ENCODE measurements at regions not wholly inside any gene's neighbourhood (a gene's known extent, or its start where the extent isn't known, plus 50 kb on each side); places are given as distances from the start of the nearest gene placed in this dataset.
"Not testable (repeated sequence)": the region's sequence is repeated elsewhere in the genome, so short reads cannot be mapped to it uniquely, and the experiment has no call there.

DNA sequence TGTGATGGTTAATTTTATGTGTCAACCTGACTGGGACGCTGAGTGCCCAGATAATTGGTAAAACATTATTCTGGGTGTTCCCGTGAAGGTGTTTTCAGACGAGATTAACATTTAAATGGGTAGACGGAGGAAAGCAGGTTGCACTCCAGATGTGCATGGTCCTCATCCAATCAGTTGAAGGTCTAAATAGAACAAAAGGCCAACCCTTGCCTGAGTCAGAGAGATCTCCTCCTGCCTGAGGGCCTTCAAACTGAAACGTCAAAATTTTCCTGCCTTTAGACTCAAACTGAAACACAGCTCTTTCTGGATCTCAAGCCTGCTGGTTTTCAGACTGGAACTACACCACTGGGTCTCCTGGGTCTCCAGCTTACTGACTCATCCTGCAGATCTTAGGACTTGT, 73.5 kb downstream of the NPIPA8 start:
- not testable (repeated sequence) for FAIRE-seq

DNA sequence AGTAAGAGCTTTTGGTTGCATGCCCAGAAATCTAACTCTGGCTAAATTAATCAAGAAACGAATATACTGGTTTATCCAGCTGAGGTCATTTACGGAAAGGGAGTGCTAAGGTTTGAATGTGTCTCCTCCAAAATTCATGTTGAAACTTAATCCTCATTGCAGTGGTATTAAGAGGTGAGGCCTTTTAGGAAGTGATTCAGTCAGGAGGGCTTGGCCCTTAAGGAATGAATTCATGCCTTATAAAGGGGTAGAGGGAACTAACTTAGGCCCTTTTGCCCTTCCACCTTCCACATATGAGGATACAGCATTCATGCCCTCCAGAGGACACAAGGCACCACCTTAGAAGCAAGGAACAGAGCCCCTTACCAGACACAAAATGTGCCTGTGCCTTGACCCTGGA, 74.7 kb downstream of the NPIPA8 start:
- DNase-seq (ENCODE audit: insufficient read length, low spot score) = not testable (repeated sequence)

More for the DNA sequence above, 73.5 kb downstream of the NPIPA8 start:
- DNase-seq (ENCODE audit: insufficient read length, low spot score) = not testable (repeated sequence)

DNA sequence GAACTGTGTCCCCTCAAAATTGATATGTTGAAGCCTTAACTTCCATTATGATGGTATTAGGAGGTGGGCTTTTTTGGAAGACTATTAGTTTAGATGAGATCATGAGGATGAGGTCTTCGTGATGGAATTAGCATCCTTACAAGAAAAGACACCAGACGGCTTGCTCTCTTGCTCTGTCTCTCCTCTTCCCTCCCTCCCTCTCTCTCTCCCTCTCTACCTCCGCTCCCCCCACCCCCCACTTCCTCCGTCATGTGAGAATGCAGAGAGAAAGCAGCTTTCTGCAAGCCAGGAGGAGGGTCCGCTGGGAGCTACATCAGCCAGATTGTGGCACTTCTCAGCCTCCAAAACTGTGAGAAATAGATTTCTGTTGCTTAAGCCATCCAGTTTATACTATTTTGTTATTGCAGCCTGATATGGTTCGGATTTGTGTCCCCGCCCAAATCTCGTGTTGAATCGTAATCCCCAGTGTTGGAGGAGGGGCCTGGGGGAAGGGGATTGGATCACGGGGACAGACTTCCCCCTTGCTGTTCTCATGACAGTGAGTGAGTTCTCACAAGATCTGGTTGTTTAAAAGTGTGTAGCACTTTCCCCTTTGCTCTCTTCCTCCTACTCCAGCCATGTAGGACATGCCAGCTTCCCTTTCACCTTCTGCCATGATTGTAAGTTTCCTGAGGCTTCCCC, 76.9 kb downstream of the NPIPA8 start:
- FAIRE-seq; DNase-seq (ENCODE audit: insufficient read length, low spot score): not testable (repeated sequence)

More for the DNA sequence above, 74.7 kb downstream of the NPIPA8 start:
- FAIRE-seq = not testable (repeated sequence)

DNA sequence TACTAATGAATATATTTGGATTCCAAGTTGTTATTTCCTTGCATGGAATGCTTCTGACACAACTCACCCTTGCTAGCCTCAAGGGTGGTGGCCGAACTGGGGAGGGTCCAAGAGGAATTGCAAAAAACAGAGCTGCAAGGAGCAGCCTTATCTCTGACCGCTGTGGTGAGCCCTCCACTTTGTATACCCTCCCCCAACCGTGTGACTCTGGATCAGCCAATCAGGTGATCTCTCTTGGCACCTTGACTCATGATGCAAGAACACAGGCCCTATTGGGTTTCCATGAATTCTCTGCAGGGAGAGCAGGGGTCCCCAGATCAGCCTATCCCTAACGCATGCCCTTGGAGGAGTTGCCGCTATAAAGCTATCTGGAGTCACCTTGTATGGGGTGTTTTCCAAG, 83.6 kb downstream of the NPIPA8 start:
- DNase-seq (ENCODE audit: insufficient read length, low spot score); FAIRE-seq: not testable (repeated sequence)

DNA sequence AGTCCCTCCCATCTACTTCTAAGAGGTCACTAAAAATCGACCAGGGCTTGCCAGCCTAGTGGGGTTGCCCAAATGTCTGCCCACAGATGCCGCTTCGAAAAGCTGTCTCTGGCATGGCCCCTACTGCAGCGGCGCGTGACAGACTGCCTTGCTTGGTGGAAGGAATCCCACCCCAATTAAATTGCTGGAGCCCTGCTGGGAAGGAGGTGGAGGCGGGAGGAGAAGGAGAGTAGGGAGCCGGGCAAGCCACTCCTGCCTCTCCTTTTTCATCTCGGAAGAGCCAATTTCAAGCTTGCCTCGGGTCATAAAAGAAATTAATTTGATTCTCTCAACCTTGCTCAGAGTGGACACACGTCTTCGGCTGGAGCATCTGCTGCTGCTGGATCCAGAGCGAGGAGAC, 106.0 kb downstream of the NPIPA8 start:
- FAIRE-seq; DNase-seq (ENCODE audit: insufficient read length, low spot score): not testable (repeated sequence)

DNA sequence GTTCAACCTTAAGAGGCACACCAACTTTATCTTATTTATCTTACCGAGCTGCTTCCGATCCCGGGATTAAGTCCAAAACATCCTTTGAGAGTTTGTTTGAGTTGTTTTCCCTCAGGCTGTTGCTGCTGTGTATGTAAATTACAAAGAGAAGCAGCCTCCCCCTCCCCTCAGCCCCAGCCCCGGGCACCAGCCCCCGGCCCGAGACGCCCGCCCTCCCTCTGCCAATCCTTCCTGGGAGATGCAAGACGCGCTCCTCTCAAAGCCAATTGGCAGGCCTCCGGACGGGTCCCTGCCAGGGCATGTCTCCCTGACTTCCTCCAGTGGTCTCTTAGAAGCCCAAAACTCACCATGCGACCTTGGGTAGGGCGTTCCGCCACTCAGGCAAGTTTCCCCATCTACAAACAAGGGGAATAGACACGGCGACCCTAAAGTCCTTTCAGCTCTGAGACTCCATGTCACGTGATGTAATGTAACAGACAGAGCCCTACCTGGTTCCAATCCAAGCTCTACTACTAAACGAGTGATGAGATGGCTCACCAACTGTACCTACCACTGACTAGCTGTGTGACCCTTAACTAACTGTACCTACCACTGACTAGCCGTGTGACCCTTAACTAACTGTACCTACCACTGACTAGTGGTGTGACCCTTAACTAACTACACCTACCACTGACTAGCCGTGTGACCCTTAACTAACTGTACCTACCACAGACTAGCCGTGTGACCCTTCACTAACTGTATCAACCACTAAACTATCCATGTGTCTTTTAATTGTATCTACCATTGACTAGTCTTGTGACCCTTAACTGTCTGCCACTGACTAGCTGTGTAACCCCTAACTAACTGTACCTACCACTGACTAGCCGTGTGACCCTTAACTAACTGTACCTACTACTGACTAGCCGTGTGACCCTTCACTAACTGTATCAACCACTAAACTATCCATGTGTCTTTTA, 114.2 kb downstream of the NPIPA8 start:
- FAIRE-seq; DNase-seq (ENCODE audit: insufficient read length, low spot score): not testable (repeated sequence)

DNA sequence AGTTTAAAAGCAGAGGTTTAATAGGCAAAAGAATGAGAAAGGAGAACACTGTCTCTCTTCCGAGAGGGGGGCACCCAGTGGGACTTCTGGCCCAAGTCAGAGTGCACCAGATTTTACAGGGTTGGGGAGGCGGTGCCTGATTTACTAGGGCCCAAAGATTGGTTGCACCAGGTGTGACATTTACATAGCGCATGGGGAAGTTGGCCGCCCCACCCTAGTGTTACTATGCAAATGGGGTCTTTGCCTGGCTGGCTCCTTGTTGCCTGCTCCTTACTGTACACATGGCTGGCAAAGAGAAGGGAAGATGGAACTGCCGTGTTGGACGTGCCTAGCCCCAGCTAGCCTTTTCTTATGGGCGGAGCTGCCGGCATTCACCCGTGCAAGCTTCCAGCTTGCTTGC, 118.8 kb downstream of the NPIPA8 start:
- DNase-seq (ENCODE audit: insufficient read length, low spot score); FAIRE-seq: not testable (repeated sequence)

DNA sequence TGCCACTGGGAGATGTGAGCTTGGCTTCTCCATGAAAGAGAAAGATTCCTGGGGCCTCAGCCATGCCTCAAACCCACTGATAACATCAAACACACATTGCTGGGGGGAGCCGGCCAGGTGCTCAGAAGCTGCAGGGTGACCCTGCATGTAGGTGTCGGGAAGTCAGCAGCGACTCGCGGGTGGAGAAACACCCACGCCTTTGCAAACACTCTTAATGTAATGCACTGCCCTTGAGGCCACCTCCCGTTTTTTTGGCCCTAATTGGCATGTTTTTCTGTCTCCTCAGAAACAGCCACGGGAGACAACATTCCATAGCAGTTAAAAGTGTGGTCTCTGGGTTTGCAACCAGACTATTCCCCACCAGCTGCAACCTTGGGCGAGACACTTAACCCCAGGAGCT, 119.7 kb downstream of the NPIPA8 start:
- not testable (repeated sequence) for FAIRE-seq; DNase-seq (ENCODE audit: insufficient read length, low spot score)

DNA sequence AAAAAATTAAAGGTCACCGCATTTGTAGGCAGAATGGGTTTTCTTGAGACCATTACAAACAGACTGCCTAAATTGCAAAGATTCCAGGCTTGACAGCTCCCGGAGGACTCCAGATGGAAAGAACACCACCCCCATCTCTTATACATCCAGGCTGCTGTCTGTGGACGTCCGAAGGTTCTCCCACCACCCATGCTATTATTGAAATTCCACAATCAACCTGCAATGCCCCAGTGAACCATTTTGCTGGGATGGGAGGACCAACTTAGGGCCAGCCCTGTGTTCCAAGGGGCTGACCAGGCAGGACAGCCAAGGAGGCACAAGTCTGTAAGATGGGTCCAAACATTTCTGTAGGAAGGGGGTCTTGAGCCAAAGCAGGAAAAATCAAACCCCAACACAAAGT, 122.7 kb downstream of the NPIPA8 start:
- not testable (repeated sequence) for FAIRE-seq; DNase-seq (ENCODE audit: insufficient read length, low spot score)

DNA sequence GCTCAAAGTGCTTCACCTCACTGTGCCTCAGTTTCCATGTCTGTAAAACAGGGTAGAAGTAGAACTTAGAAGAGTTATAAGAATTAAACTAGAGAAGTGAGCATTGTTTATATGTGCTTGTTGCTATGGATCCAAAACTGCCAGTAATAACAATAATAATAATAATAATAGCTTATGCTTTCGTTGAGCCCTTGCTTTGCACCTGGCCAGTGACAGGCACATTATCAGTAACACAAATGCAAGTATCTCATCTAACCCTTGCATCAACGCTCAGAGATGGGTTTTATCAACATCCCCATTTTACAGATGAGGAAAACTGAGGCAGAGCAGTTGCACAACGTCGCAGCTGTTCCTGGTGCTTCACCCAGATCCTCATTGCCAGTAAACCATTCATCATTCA, 125.0 kb downstream of the NPIPA8 start:
- FAIRE-seq; DNase-seq (ENCODE audit: insufficient read length, low spot score): not testable (repeated sequence)

DNA sequence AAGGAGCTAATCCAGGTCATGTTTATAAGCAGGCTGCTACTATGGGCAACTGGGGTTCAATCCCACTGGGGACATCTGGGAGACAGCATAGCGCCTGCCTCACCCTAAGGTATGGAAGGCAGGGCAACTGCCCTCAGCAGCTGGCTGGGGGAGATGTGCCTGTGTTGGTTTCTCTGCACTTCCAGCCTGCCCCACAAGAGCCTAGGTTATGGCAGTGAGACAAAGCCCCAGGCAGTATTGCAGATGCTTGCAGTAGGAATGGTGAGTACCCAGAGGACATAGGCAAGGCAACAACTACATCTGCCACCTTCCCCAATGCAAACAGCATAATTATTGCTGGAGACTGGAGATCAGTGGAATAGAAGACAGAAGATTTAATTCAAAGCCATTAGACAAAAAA, 131.8 kb downstream of the NPIPA8 start:
- DNase-seq (ENCODE audit: insufficient read length, low spot score); FAIRE-seq: not testable (repeated sequence)

- DNase-seq (ENCODE audit: insufficient read length, low spot score) = not testable (repeated sequence)
Observed at GRCh38 chr16:18204309-18204708, 132.2 kb downstream of the NPIPA8 start.

DNA sequence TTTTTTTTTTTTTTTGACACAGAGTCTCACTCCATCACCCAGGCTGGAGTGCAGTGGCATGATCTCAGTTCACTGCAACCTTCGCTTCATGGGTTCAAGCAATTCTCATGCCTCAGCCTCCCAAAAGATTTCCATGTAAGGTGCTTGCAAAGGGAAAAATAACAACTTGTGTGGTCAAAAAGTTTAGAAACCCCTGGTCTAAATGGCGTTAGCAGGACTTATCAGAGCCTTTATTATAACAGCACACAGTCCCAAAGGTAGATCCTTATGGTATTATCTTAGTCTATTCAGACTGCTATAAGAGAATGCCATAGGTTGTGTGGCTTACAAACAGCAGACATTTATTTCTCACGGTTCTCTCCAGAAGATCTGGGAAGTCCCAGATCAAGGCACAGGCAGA, 135.0 kb downstream of the NPIPA8 start:
- FAIRE-seq; DNase-seq (ENCODE audit: insufficient read length, low spot score): not testable (repeated sequence)

More at GRCh38 chr16:18204309-18204708, 132.2 kb downstream of the NPIPA8 start:
- FAIRE-seq = not testable (repeated sequence)

- not testable (repeated sequence) for DNase-seq (ENCODE audit: insufficient read length, low spot score); FAIRE-seq
Observed at GRCh38 chr16:18192389-18192788, 144.1 kb downstream of the NPIPA8 start.

DNA sequence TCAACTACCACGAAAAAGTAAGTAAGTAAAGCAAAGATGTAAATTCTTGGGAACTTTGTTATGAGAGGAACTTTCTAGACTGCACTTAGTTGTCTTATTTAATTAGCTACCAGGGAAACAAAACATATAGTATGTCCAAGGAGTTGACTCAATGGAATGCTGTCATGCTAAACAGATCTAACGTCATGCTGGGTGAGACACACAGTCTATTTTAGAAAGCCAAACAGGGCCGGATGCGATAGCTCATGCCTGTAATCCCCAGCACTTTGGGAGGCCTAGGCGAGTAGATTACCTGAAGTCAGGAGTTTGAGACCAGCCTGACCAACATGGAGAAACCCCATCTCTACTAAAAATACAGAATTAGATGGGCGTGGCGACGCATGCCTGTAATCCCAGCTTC, 146.4 kb downstream of the NPIPA8 start:
- FAIRE-seq = not testable (repeated sequence)

DNA sequence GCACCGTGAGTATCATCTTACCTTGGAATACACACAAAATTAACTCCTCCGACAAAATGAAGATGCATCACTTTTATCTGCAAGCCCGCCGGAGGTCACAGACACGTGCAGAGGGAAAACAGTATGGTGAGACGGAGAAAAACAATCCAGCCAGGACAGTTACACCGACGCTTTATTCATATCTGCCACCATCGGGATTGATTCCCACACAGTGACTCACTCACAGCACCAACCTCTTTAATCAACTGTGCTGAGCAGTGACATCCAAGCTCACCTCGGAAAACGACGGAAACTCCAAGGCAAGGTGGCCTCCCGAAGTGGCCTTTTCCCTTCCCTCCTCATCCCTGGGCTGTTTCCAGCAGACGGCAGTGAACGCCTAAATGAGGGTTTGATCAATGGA, 151.8 kb downstream of the NPIPA8 start:
- not testable (repeated sequence) for FAIRE-seq

More for the DNA sequence above, 146.4 kb downstream of the NPIPA8 start:
- DNase-seq (ENCODE audit: insufficient read length, low spot score) = not testable (repeated sequence)

GRCh38 chr16:18181028-18181427, 155.5 kb downstream of the NPIPA8 start:
- not testable (repeated sequence) for DNase-seq (ENCODE audit: insufficient read length, low spot score)
- peak; percentile 92 for FAIRE-seq

More for the DNA sequence above, 151.8 kb downstream of the NPIPA8 start:
- DNase-seq (ENCODE audit: insufficient read length, low spot score) = not testable (repeated sequence)

- DNase-seq (ENCODE audit: insufficient read length, low spot score); FAIRE-seq: not testable (repeated sequence)
Observed at GRCh38 chr16:18173945-18174497, 162.5 kb downstream of the NPIPA8 start.

DNA sequence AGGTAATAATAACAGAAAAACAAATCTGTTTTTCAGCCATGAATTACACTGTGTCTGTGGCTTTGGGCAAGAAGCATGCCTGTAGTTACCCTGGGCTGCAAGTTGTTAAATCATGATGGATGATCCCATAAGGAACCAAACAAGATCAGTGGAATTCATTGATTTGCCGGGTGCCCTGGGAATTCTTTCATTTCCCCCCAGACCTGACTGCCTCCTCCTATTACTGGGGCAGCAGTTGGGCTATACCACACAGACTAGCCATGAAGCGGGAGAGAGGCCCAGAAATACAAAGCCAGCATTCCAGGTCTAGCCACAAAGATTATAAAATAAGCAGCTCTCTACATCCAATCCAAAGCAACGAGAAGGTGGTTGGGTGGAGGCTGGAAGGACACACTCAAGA, 174.2 kb downstream of the NPIPA8 start:
- not testable (repeated sequence) for DNase-seq (ENCODE audit: insufficient read length, low spot score); FAIRE-seq

- FAIRE-seq = not testable (repeated sequence)
Observed at GRCh38 chr16:18161224-18161623, 175.3 kb downstream of the NPIPA8 start.

More at GRCh38 chr16:18161224-18161623, 175.3 kb downstream of the NPIPA8 start:
- not testable (repeated sequence) for DNase-seq (ENCODE audit: insufficient read length, low spot score)

Data from H54 (cell line).